GM18505 (cell line): ENCODE measurements at regions not wholly inside any gene's neighbourhood (a gene's known extent, or its start where the extent isn't known, plus 50 kb on each side); places are given as distances from the start of the nearest gene placed in this dataset.

Experiments used
- ATAC-seq: cut with Tn5 transposase; IDR thresholded peaks from one replicate; pipeline ENCODE4 v1.9.1; 2021; ENCODE audit not compliant: unreplicated experiment
- POLR2A ChIP-seq: IDR thresholded peaks from 4 replicates; pipeline ENCODE4 v1.6.1; 2011; ENCODE audit warnings: borderline replicate concordance; ENCODE audit not compliant: insufficient read depth, insufficient read length; ENCODE audit errors: extremely low read depth

GRCh38 chr5:22928821-22929482 lies 75.8 kb upstream of the CDH12 start:
- no peak for TF ChIP-seq POLR2A
- no peak for ATAC-seq

GRCh38 chr5:22926574-22926973 lies 73.4 kb upstream of the CDH12 start:
- no peak for TF ChIP-seq POLR2A
- ATAC-seq = no peak

GRCh38 chr5:22918511-22918910 lies 65.4 kb upstream of the CDH12 start:
- no peak for TF ChIP-seq POLR2A
- no peak for ATAC-seq

- no peak for TF ChIP-seq POLR2A
- ATAC-seq = no peak
These were observed 63.2 kb upstream of the CDH12 start for GRCh38 chr5:22916393-22916792.

DNA sequence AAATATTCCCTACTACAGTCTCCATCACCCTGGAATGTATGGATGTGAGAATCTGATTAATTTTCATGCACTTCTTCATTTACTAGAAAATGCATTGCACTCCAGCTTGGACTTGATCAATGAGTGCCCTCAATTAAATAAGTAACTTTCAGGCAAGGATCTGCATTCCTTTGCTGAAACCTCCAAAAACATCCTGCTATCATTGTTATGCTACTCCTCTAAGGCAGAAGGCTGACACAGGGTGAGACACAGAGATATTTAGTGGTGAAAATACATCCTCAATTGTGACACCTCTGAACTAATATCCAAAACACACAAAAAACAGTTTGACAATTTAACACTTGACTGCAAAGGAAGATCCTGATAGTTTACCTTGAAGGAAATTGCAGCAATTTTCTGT lies 57.9 kb upstream of the CDH12 start:
- no peak for TF ChIP-seq POLR2A
- no peak for ATAC-seq

GRCh38 chr5:22910523-22910922 lies 57.4 kb upstream of the CDH12 start:
- ATAC-seq = no peak
- TF ChIP-seq POLR2A = no peak

- no peak for ATAC-seq
- TF ChIP-seq POLR2A = no peak
These were observed 55.4 kb upstream of the CDH12 start for GRCh38 chr5:22908586-22908985.

- ATAC-seq = no peak
- no peak for TF ChIP-seq POLR2A
These were observed 55.0 kb upstream of the CDH12 start for GRCh38 chr5:22908129-22908528.
